GM18870 (cell line): ENCODE measurements at regions not wholly inside any gene's neighbourhood (a gene's known extent, or its start where the extent isn't known, plus 50 kb on each side); places are given as distances from the start of the nearest gene placed in this dataset.
"Not testable (repeated sequence)": the region's sequence is repeated elsewhere in the genome, so short reads cannot be mapped to it uniquely, and the experiment has no call there.

ENCODE experiments used
- ATAC-seq: cut with Tn5 transposase; IDR thresholded peaks from one replicate; pipeline ENCODE4 v1.9.1; 2021; ENCODE audit warnings: moderate library complexity; ENCODE audit not compliant: unreplicated experiment

- no peak for ATAC-seq
Observed at GRCh38 chr21:35394634-35395369, 345.7 kb upstream of the RUNX1 start.

- ATAC-seq, result no peak
Observed at GRCh38 chr21:35394049-35394448, 344.9 kb upstream of the RUNX1 start.

GRCh38 chr21:35390013-35390776 lies 341.1 kb upstream of the RUNX1 start:
- ATAC-seq, result no peak

- no peak for ATAC-seq
Observed at GRCh38 chr21:35386491-35387079, 337.5 kb upstream of the RUNX1 start.

- no peak for ATAC-seq
Observed at GRCh38 chr21:35384375-35384774, 335.3 kb upstream of the RUNX1 start.

GRCh38 chr21:35382696-35383095 lies 333.6 kb upstream of the RUNX1 start:
- no peak for ATAC-seq

GRCh38 chr21:35381743-35382310 lies 332.7 kb upstream of the RUNX1 start:
- ATAC-seq, result no peak

GRCh38 chr21:35380304-35380703 lies 331.2 kb upstream of the RUNX1 start:
- ATAC-seq, result not testable (repeated sequence)

GRCh38 chr21:35378881-35379280 lies 329.8 kb upstream of the RUNX1 start:
- no peak for ATAC-seq

GRCh38 chr21:35377505-35378090 lies 328.5 kb upstream of the RUNX1 start:
- no peak for ATAC-seq

- no peak for ATAC-seq
Observed at GRCh38 chr21:35376406-35377135, 327.5 kb upstream of the RUNX1 start.

- no peak for ATAC-seq
Observed at GRCh38 chr21:35375115-35375514, 326.0 kb upstream of the RUNX1 start.

GRCh38 chr21:35373998-35374397 lies 324.9 kb upstream of the RUNX1 start:
- no peak for ATAC-seq

GRCh38 chr21:35372201-35372600 lies 323.1 kb upstream of the RUNX1 start:
- ATAC-seq, result no peak

GRCh38 chr21:35370671-35371070 lies 321.6 kb upstream of the RUNX1 start:
- ATAC-seq, result no peak

GRCh38 chr21:35370071-35370470 lies 321.0 kb upstream of the RUNX1 start:
- ATAC-seq, result no peak

- no peak for ATAC-seq
Observed at GRCh38 chr21:35368326-35368725, 319.2 kb upstream of the RUNX1 start.

- ATAC-seq, result no peak
Observed at GRCh38 chr21:35367553-35367952, 318.5 kb upstream of the RUNX1 start.

- ATAC-seq, result no peak
Observed at GRCh38 chr21:35366394-35367080, 317.4 kb upstream of the RUNX1 start.

GRCh38 chr21:35363458-35363857 lies 314.4 kb upstream of the RUNX1 start:
- no peak for ATAC-seq
